Type B pancreatic cell (in vitro differentiated cells): ENCODE measurements at regions not wholly inside any gene's neighbourhood (a gene's known extent, or its start where the extent isn't known, plus 50 kb on each side); places are given as distances from the start of the nearest gene placed in this dataset.
A peak's percentile ranks its signal among the peaks of the same experiment; 100 is the strongest.

Source experiments
- DNase-seq: peaks from one replicate; pipeline ENCODE4 v3.0.0; 2021; ENCODE audit warnings: mixed read lengths; ENCODE audit not compliant: unreplicated experiment; ENCODE audit errors: extremely low spot score
- H3K27ac Mint-ChIP-seq: 2 replicates; pipeline ENCODE4 v1.8.0; 2021; ENCODE audit warnings: mild to moderate bottlenecking, mixed read lengths
- H3K27me3 Mint-ChIP-seq: 2 replicates; pipeline ENCODE4 v1.8.0; 2021; ENCODE audit warnings: mixed read lengths
- H3K36me3 Mint-ChIP-seq: 2 replicates; pipeline ENCODE4 v1.8.0; 2021; ENCODE audit warnings: mixed read lengths
- H3K4me1 Mint-ChIP-seq: one replicate; pipeline ENCODE4 v1.8.0; 2021; ENCODE audit warnings: mixed read lengths; ENCODE audit not compliant: unreplicated experiment
- H3K4me3 Mint-ChIP-seq: 2 replicates; pipeline ENCODE4 v1.8.0; 2021; ENCODE audit warnings: mild to moderate bottlenecking, mixed read lengths
- H3K9me3 Mint-ChIP-seq: 2 replicates; pipeline ENCODE4 v1.8.0; 2021; ENCODE audit warnings: mixed read lengths
- CTCF ChIP-seq: fragments of 200-600 bp; sonication (generic); conservative IDR thresholded peaks from 2 replicates; pipeline ENCODE4 v1.5.0; 2021; ENCODE audit warnings: antibody characterized with exemption, mild to moderate bottlenecking

DNA sequence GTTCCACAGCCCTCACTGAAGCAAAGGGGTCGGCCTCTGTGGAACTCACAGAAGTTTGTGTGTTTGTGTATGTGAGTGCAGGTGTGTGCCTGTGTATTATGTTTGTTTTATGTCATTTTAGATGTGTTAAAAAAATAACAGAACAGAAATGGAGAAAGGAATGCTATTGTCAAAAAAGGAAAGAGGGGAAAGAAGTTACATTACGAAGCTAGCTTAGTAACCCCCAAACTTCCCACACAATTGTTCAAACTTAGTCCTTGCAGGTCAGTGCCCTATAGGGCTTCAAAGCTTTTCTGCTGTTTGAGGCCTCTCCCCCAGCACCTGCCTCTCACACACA lies 1505.6 kb upstream of the SLC10A2 start:
- Mint-ChIP-seq H3K27me3 (peaks cover 3% of the 10 kb centered on the region), H3K4me3 (no peak overlapping the region), H3K4me1 (peaks cover 5% of the 10 kb centered on the region), H3K36me3 (no peaks in the 10 kb centered on the region), H3K9me3 (no peaks in the 10 kb centered on the region), H3K27ac (no peak overlapping the region)
- TF ChIP-seq CTCF, result no peak
- no peak for DNase-seq

- Mint-ChIP-seq H3K36me3 (no peaks in the 10 kb centered on the region), H3K4me1 (peaks cover 5% of the 10 kb centered on the region), H3K27ac (no peak overlapping the region), H3K27me3 (peaks cover 3% of the 10 kb centered on the region), H3K9me3 (no peaks in the 10 kb centered on the region), H3K4me3 (no peak overlapping the region)
- TF ChIP-seq CTCF, result peak; percentile 80
- no peak for DNase-seq
Measured at GRCh38 chr13:104571161-104571892, 1505.1 kb upstream of the SLC10A2 start.

DNA sequence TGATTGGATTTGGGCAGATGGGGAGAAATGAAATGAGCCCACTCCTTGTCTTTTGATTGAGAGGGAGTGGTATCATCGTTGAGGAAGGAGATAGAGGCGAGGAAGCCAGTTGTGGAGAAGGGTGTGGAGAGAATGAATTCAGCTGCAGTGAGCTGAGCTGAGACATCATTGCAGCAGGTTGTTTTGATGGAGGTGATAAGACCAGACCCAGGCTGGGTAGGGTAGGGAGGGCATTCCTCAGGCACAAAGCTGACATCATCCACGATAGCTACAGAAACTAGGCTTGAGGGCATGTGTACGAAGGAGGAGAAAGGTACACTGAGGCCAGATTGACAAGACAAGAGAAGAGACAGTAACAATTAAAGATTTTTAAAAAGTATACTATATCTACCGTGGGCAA lies 1500.9 kb upstream of the SLC10A2 start:
- no peak for TF ChIP-seq CTCF
- Mint-ChIP-seq H3K4me3 (no peak overlapping the region), H3K9me3 (no peaks in the 10 kb centered on the region), H3K27ac (no peak overlapping the region), H3K36me3 (no peaks in the 10 kb centered on the region), H3K4me1 (peaks cover 5% of the 10 kb centered on the region), H3K27me3 (peaks cover 3% of the 10 kb centered on the region)
- DNase-seq, result no peak

- no peak for DNase-seq
- H3K27me3 Mint-ChIP-seq, result peaks cover 3% of the 10 kb centered on the region
- no peaks in the 10 kb centered on the region for H3K4me1 Mint-ChIP-seq
- H3K9me3 Mint-ChIP-seq, result no peaks in the 10 kb centered on the region
- no peak overlapping the region for H3K27ac Mint-ChIP-seq
- no peak for TF ChIP-seq CTCF
- H3K36me3 Mint-ChIP-seq, result no peaks in the 10 kb centered on the region
- H3K4me3 Mint-ChIP-seq, result no peak overlapping the region
Measured at GRCh38 chr13:104565888-104566287, 1499.7 kb upstream of the SLC10A2 start.

DNA sequence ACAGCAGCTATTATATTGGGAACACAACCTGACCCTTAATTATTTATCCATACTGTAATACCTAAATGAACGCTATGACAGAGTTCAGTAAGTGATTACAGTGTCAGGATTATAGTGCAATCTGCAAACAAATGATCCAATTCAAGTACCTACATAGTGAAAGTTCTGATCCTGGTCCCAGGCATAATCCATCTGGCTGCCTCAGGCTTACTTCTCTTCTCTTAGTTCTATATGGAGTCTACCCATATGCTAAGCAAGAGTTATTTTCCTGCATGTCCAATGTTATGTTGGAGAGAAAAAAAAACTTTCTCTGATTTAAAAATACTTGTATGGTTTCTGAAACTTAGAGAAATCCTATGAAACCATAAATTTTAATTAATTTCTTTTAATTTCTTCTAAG lies 1487.7 kb upstream of the SLC10A2 start:
- Mint-ChIP-seq H3K4me1 (peaks cover 6% of the 10 kb centered on the region), H3K27me3 (no peaks in the 10 kb centered on the region), H3K27ac (no peak overlapping the region), H3K9me3 (no peaks in the 10 kb centered on the region), H3K36me3 (no peaks in the 10 kb centered on the region), H3K4me3 (no peak overlapping the region)
- no peak for TF ChIP-seq CTCF
- no peak for DNase-seq

DNA sequence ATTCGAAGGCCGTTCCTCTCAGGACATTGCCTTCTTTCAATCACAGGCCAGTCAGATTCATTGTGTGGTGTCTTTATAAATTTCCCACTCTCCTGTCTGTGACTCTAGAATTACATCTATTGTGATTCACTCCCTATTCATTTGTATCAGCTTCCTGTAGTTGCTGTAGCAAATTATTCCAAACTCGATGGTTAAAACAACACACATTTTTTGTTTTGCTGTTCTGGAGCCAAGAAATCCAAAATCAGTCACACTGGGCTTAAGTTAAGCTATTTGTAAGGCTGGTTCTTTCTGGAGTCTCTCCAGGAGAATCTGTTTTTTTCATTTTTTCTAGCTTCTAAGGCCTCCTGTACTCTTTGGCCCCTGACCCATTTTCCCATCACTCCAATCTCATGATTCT lies 1487.0 kb upstream of the SLC10A2 start:
- Mint-ChIP-seq H3K27me3 (no peaks in the 10 kb centered on the region), H3K4me1 (peaks cover 6% of the 10 kb centered on the region), H3K36me3 (no peaks in the 10 kb centered on the region), H3K9me3 (no peaks in the 10 kb centered on the region), H3K27ac (no peak overlapping the region), H3K4me3 (no peak overlapping the region)
- TF ChIP-seq CTCF, result no peak
- no peak for DNase-seq
